Neuronal stem cell (in vitro differentiated cells): ENCODE measurements at regions not wholly inside any gene's neighbourhood (a gene's known extent, or its start where the extent isn't known, plus 50 kb on each side); places are given as distances from the start of the nearest gene placed in this dataset.

Source experiments
- DNase-seq: peaks from one replicate; pipeline ENCODE4 v3.0.0-alpha.2; 2013; ENCODE audit warnings: low spot score
- H2AFZ ChIP-seq: one replicate; pipeline ENCODE4 v1.6.1; 2013; ENCODE audit warnings: mild to moderate bottlenecking, low read length, inconsistent platforms
- H2AK5ac ChIP-seq: 2 replicates; pipeline ENCODE4 v1.6.1; 2013; ENCODE audit warnings: low read depth, mild to moderate bottlenecking, inconsistent platforms, low read length, moderate library complexity, mixed read lengths
- H2BK120ac ChIP-seq: 2 replicates; pipeline ENCODE4 v1.6.1; 2013; ENCODE audit warnings: low read depth, mild to moderate bottlenecking, inconsistent platforms, low read length, moderate library complexity, mixed read lengths
- H2BK12ac ChIP-seq: one replicate; pipeline ENCODE4 v1.6.1; 2013; ENCODE audit warnings: low read length, inconsistent platforms
- H2BK15ac ChIP-seq: 2 replicates; pipeline ENCODE4 v1.6.1; 2013; ENCODE audit warnings: mild to moderate bottlenecking, low read length, inconsistent platforms, mixed read lengths
- H2BK5ac ChIP-seq: one replicate; pipeline ENCODE4 v1.6.1; 2013; ENCODE audit warnings: inconsistent platforms, mild to moderate bottlenecking, low read length, moderate library complexity
- H3K14ac ChIP-seq: one replicate; pipeline ENCODE4 v1.6.1; 2013; ENCODE audit warnings: low read length, inconsistent platforms
- H3K18ac ChIP-seq: 2 replicates; pipeline ENCODE4 v1.6.1; 2013; ENCODE audit warnings: low read length, inconsistent platforms
- H3K23ac ChIP-seq: 2 replicates; pipeline ENCODE4 v1.6.1; 2013; ENCODE audit warnings: low read depth, mild to moderate bottlenecking, mixed read lengths, low read length, inconsistent platforms; ENCODE audit not compliant: poor library complexity
- H3K27ac ChIP-seq: replicated peaks from 3 replicates; pipeline ENCODE4 v1.5.1; 2013; ENCODE audit warnings: low read length, inconsistent platforms
- H3K27me3 ChIP-seq, 3 experiments: 2 replicates each; pipeline ENCODE4 v1.6.1; 2013; ENCODE audit warnings: low read length in 3 of 3, mild to moderate bottlenecking in 2 of 3, inconsistent platforms in 1 of 3, low read depth in 1 of 3, mixed read lengths in 1 of 3, moderate library complexity in 1 of 3; ENCODE audit not compliant: control insufficient read depth in 3 of 3, insufficient read depth in 3 of 3
- H3K36me3 ChIP-seq, 2 donors: replicated peaks in 1 of 2; 2 replicates each; pipeline ENCODE4 v1.6.1; 2013; ENCODE audit warnings: low read length in 2 of 2; ENCODE audit not compliant: control insufficient read depth in 2 of 2, insufficient read depth in 2 of 2
- H3K4ac ChIP-seq: 2 replicates; pipeline ENCODE4 v1.6.1; 2013; ENCODE audit warnings: inconsistent platforms, mild to moderate bottlenecking, low read length, moderate library complexity
- H3K4me1 ChIP-seq, 2 donors: 1 replicate in 1 of 2; 2 replicates in 1 of 2; pipeline ENCODE4 v1.6.1; 2013; ENCODE audit warnings: low read length in 2 of 2, low read depth in 1 of 2; ENCODE audit not compliant: control insufficient read depth in 2 of 2, insufficient read depth in 1 of 2
- H3K4me2 ChIP-seq: one replicate; pipeline ENCODE4 v1.6.1; 2013; ENCODE audit warnings: mild to moderate bottlenecking, low read length, inconsistent platforms; ENCODE audit not compliant: insufficient read depth, poor library complexity, severe bottlenecking
- H3K4me3 ChIP-seq, 2 donors: 2 replicates each; pipeline ENCODE4 v1.5.1; 2013; ENCODE audit warnings: low read length in 2 of 2, mild to moderate bottlenecking in 2 of 2, inconsistent platforms in 1 of 2, moderate library complexity in 1 of 2
- H3K79me1 ChIP-seq: one replicate; pipeline ENCODE4 v1.6.1; 2013; ENCODE audit warnings: low read depth, mild to moderate bottlenecking, inconsistent platforms, low read length, moderate library complexity
- H3K9ac ChIP-seq: one replicate; pipeline ENCODE4 v1.6.1; 2013; ENCODE audit warnings: mild to moderate bottlenecking, low read depth, low read length, inconsistent platforms; ENCODE audit not compliant: poor library complexity
- H3K9me3 ChIP-seq, 2 donors: replicated peaks in 1 of 2; 2 replicates each; pipeline versions ENCODE3 to v1.6.1; 2013; ENCODE audit warnings: low read length in 2 of 2, mild to moderate bottlenecking in 2 of 2, inconsistent platforms in 1 of 2, low read depth in 1 of 2, mixed read lengths in 1 of 2, moderate library complexity in 1 of 2; ENCODE audit not compliant: control insufficient read depth in 2 of 2, insufficient read depth in 1 of 2
- H4K8ac ChIP-seq: one replicate; pipeline ENCODE4 v1.6.1; 2013; ENCODE audit warnings: low read depth, mild to moderate bottlenecking, inconsistent platforms, low read length, moderate library complexity
- H4K91ac ChIP-seq: one replicate; pipeline ENCODE4 v1.6.1; 2013; ENCODE audit warnings: low read length, low read depth, mild to moderate bottlenecking, inconsistent platforms; ENCODE audit not compliant: poor library complexity
- WGBS, 2 donors: extraction: QIAGEN DNeasy Blood & Tissue Kit; methylation state at CpG; one replicate each; pipeline ENCODE4 v1.1.7; 2013; ENCODE audit warnings: missing lambda C conversion rate in 2 of 2, mixed read lengths in 1 of 2; ENCODE audit not compliant: insufficient read length in 2 of 2, insufficient replicate concordance in 1 of 2; ENCODE audit errors: extremely low coverage in 2 of 2; 5-methylcytosine and 5-hydroxymethylcytosine counted together

GRCh38 chr16:5977329-5977728 lies 879.7 kb upstream of the EEF2KMT start:
- no peak overlapping the region for H4K8ac ChIP-seq
- no peak overlapping the region for H2BK15ac ChIP-seq
- no CpG with 5 or more reads among the region's 9 CpGs for WGBS, 2 donors
- no peak overlapping the region for H2AFZ ChIP-seq
- no peak overlapping the region for H2AK5ac ChIP-seq
- no peak overlapping the region for H2BK5ac ChIP-seq
- H2BK120ac ChIP-seq, result no peak overlapping the region
- H3K9me3 ChIP-seq, result no peaks in the 10 kb centered on the region
- H2BK12ac ChIP-seq, result no peak overlapping the region
- no peak for DNase-seq
- H3K27ac ChIP-seq, result no peak overlapping the region
- H3K36me3 ChIP-seq, result no peaks in the 10 kb centered on the region
- H3K23ac ChIP-seq, result no peak overlapping the region
- H3K4me2 ChIP-seq, result no peak overlapping the region
- H3K79me1 ChIP-seq, result no peaks in the 10 kb centered on the region
- H3K9ac ChIP-seq, result no peak overlapping the region
- H3K4me3 ChIP-seq, result no peak overlapping the region
- H3K4ac ChIP-seq, result no peak overlapping the region
- no peak overlapping the region for H4K91ac ChIP-seq
- no peaks in the 10 kb centered on the region for H3K27me3 ChIP-seq
- peak overlapping the region; percentile 9 for H3K14ac ChIP-seq
- H3K4me1 ChIP-seq, result no peaks in the 10 kb centered on the region
- no peak overlapping the region for H3K18ac ChIP-seq

- Histone ChIP-seq H3K18ac (peak overlapping the region; percentile 9), H2BK5ac (no peak overlapping the region), H3K4me2 (no peak overlapping the region), H4K91ac (no peak overlapping the region), H3K36me3 (no peaks in the 10 kb centered on the region), H3K79me1 (no peaks in the 10 kb centered on the region), H3K4me3 (no peak overlapping the region), H3K14ac (no peak overlapping the region), H2AK5ac (no peak overlapping the region), H3K27ac (no peak overlapping the region), H3K23ac (no peak overlapping the region), H2BK120ac (no peak overlapping the region), H3K4me1 (no peaks in the 10 kb centered on the region), H4K8ac (no peak overlapping the region), H3K9me3 (peaks cover 0 to 2% of the 10 kb centered on the region in 2 donors), H3K4ac (no peak overlapping the region), H2BK12ac (no peak overlapping the region), H3K9ac (no peak overlapping the region), H2BK15ac (no peak overlapping the region), H3K27me3 (no peaks in the 10 kb centered on the region), H2AFZ (no peak overlapping the region)
- WGBS, 2 donors, result no CpG with 5 or more reads among the region's 1 CpG
- DNase-seq, result no peak
Observed at GRCh38 chr16:5972747-5973146, 875.2 kb upstream of the EEF2KMT start.

GRCh38 chr16:5971924-5972323 lies 874.3 kb upstream of the EEF2KMT start:
- no peak overlapping the region for H3K9ac ChIP-seq
- no peaks in the 10 kb centered on the region for H3K36me3 ChIP-seq
- no peak for DNase-seq
- H2AFZ ChIP-seq, result no peak overlapping the region
- H3K4me1 ChIP-seq, result no peaks in the 10 kb centered on the region
- H3K4me2 ChIP-seq, result no peak overlapping the region
- H2AK5ac ChIP-seq, result no peak overlapping the region
- H3K27ac ChIP-seq, result no peak overlapping the region
- H3K18ac ChIP-seq, result no peak overlapping the region
- no peak overlapping the region for H2BK15ac ChIP-seq
- no peak overlapping the region for H2BK12ac ChIP-seq
- no peaks in the 10 kb centered on the region for H3K79me1 ChIP-seq
- peaks cover 0 to 2% of the 10 kb centered on the region in 2 donors for H3K9me3 ChIP-seq
- H3K4ac ChIP-seq, result no peak overlapping the region
- H3K27me3 ChIP-seq, result no peaks in the 10 kb centered on the region
- no peak overlapping the region for H4K8ac ChIP-seq
- H3K23ac ChIP-seq, result no peak overlapping the region
- H2BK5ac ChIP-seq, result no peak overlapping the region
- H4K91ac ChIP-seq, result no peak overlapping the region
- H2BK120ac ChIP-seq, result no peak overlapping the region
- H3K14ac ChIP-seq, result no peak overlapping the region
- no peak overlapping the region for H3K4me3 ChIP-seq
- WGBS, 2 donors, result no CpG with 5 or more reads among the region's 2 CpGs

GRCh38 chr16:5971106-5971505 lies 873.5 kb upstream of the EEF2KMT start:
- Histone ChIP-seq H4K91ac (no peak overlapping the region), H3K9me3 (peaks cover 0 to 2% of the 10 kb centered on the region in 2 donors), H3K4me1 (no peaks in the 10 kb centered on the region), H2AFZ (no peak overlapping the region), H3K18ac (no peak overlapping the region), H4K8ac (no peak overlapping the region), H2BK12ac (no peak overlapping the region), H3K27me3 (no peaks in the 10 kb centered on the region), H2AK5ac (no peak overlapping the region), H3K14ac (no peak overlapping the region), H3K4me3 (no peak overlapping the region), H2BK120ac (no peak overlapping the region), H3K23ac (no peak overlapping the region), H3K27ac (no peak overlapping the region), H3K4me2 (no peak overlapping the region), H3K9ac (no peak overlapping the region), H3K79me1 (no peaks in the 10 kb centered on the region), H3K36me3 (no peaks in the 10 kb centered on the region), H3K4ac (no peak overlapping the region), H2BK5ac (no peak overlapping the region), H2BK15ac (no peak overlapping the region)
- no CpG with 5 or more reads among the region's 2 CpGs for WGBS, 2 donors
- DNase-seq, result no peak
